DOHH2 (cell line): ENCODE measurements at regions not wholly inside any gene's neighbourhood (a gene's known extent, or its start where the extent isn't known, plus 50 kb on each side); places are given as distances from the start of the nearest gene placed in this dataset.

Experiments
- EZH2phosphoT487 ChIP-seq: fragments of 200-600 bp; sonication (generic); IDR thresholded peaks from 2 replicates; pipeline ENCODE4 v1.6.1; 2017; ENCODE audit warnings: borderline replicate concordance, mild to moderate bottlenecking, antibody characterized with exemption, low read length, moderate library complexity, mixed read lengths
- TF ChIP-seq, protein P1 (sequence below): fragments of 200-600 bp; sonication (generic); IDR thresholded peaks from one replicate; pipeline ENCODE4 v1.5.1; 2014; ENCODE audit warnings: antibody characterized with exemption, mild to moderate bottlenecking, low read depth, low read length; ENCODE audit not compliant: poor library complexity, severe bottlenecking

DNA sequence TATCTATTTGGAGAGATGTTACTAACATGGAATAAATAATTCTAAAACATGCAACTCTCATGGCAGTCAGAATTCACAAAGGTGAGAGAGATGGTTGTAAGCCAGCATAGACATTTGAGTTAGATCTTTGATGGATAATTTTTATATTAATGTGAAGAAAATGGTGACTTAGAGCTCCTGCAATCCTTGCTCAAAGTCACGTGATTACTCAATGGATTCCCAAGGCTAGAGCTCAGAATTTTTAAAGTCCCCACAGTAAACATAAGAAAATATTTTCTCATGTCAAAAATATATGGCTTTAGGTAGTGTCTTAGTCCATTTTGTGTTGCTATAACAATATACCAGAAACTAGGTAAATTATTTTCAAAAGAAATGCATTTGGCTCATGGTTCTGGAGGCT lies 281.5 kb upstream of the PRKD1 start:
- TF ChIP-seq, protein P1, sequence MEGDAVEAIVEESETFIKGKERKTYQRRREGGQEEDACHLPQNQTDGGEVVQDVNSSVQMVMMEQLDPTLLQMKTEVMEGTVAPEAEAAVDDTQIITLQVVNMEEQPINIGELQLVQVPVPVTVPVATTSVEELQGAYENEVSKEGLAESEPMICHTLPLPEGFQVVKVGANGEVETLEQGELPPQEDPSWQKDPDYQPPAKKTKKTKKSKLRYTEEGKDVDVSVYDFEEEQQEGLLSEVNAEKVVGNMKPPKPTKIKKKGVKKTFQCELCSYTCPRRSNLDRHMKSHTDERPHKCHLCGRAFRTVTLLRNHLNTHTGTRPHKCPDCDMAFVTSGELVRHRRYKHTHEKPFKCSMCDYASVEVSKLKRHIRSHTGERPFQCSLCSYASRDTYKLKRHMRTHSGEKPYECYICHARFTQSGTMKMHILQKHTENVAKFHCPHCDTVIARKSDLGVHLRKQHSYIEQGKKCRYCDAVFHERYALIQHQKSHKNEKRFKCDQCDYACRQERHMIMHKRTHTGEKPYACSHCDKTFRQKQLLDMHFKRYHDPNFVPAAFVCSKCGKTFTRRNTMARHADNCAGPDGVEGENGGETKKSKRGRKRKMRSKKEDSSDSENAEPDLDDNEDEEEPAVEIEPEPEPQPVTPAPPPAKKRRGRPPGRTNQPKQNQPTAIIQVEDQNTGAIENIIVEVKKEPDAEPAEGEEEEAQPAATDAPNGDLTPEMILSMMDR, result no peak
- no peak for TF ChIP-seq EZH2phosphoT487
